HG02759 (cell line): ENCODE measurements at regions not wholly inside any gene's neighbourhood (a gene's known extent, or its start where the extent isn't known, plus 50 kb on each side); places are given as distances from the start of the nearest gene placed in this dataset.

Source experiments
- ATAC-seq: cut with Tn5 transposase; IDR thresholded peaks from one replicate; pipeline ENCODE4 v1.9.1; 2021; ENCODE audit warnings: mild to moderate bottlenecking, moderate library complexity; ENCODE audit not compliant: unreplicated experiment

DNA sequence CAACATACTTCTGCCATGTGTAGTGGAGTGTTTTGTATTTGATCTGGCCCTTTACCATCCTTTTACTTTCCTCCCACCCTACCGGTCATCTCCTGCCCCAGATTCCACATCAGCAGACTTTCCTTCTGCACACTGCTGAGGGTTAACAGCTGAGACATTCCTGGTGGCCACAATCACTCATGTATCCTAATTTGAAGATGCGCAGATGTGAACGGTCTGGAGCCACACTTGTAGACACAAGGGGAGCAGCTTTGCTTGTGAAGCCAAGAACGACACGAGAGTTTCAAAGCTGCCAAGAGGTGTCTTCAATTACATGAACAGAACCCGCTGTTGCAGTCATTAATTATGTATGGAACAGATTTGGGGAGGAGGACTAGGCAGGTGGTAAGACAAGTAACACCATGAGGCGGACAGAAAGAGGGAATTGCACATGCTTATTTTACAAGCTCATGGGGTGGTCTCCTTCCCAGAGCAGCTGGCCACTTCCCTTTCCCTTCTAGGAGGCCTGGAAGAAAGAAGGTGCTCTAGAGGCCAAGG lies 260.7 kb upstream of the KLHL29 start:
- no peak for ATAC-seq

- no peak for ATAC-seq
Observed at GRCh38 chr2:23127465-23127864, 257.5 kb upstream of the KLHL29 start.

- ATAC-seq = no peak
Observed at GRCh38 chr2:23128684-23129292, 256.2 kb upstream of the KLHL29 start.

DNA sequence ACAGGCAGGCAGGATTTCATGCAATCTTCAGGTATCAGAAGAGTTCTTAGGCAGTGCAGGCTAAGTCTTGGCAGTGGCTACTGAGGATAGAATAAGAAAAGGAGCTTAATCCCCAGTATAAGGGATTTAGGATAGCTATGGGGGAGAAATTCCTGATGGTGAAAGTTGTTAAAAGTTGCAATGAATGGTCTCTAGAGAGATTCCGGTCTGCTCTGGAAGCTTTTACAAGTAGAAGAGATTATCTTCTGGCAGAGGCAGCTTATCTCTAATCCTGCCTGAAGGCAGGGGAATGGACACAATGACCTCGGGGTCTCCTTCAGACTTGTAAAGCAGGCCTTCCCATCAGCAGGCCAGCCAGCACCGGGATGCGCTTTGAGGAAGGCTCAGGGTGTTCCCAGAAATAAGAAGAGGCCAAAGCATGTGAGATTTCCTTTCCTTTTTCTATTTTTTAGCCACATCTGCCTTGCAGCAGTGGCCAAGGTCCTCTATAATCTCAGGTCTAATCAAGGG lies 253.9 kb upstream of the KLHL29 start:
- ATAC-seq = no peak

DNA sequence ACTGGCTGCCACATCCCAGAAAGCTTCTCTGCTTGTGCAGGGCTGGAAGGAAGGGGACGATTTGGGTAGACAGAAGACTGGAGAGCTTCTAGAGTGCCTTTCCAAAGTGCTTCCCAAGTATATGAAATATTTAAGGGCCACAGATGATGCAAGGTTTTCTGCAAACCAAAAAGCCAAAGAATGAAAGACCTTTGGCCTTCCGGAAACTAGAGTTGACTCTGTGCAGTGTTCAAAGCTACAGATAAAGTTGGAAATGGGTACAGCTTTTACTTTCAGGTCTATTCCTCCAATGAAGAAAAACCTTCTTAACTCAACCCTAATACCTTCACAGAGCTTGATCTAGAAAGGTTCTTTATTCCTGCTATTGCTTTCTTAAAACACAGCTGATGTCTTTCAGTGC lies 253.0 kb upstream of the KLHL29 start:
- ATAC-seq = no peak

- ATAC-seq = no peak
Observed at GRCh38 chr2:23132823-23133595, 252.0 kb upstream of the KLHL29 start.

DNA sequence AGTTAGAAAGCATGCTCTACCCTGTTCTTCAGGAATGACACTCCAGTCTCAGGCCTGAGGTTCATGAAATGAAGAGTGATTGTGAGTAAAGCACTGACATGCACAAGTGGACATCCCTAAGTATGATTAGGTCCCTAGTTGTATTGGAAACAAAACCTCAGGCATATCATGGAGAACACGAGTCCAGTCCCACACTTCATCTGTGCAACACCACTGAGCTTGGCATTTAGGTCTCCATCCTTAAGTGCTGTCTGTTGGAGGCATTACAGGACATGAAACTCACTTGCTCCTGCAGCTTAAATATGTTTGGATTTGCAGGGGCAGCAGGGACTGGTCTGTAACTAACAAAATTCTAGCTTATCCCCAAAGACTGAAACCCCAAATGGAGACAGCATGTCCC lies 250.3 kb upstream of the KLHL29 start:
- ATAC-seq = no peak

DNA sequence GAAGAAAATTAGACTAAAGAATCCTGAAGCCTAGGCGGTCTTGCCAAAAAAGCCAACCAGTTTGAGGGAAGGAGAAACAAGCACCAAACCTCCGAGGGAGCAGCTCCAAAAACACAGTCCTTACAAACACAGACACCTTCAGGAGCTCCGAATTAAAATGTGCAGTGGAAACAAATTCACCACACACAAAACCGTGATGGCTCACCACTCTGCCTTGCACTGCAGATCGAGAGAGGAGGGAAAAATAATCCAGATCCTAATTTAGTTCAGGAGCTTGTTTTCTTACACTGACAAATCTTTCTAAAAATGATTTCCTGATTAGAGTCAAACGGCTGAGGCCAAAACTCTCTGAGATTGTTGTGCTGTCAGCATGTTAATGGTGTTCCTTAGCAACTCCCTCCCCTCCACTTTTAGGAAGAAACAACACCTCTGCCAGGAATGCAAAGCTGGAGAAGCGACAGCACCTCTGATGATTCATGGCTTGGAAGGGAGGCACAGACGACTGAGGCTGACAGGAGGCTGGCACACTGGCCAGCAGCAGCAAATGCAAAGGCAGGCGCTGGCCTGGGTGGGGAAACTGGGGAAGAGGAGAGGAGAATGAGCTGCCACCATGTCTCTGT lies 249.4 kb upstream of the KLHL29 start:
- ATAC-seq = no peak

- no peak for ATAC-seq
Observed at GRCh38 chr2:23137166-23137565, 247.8 kb upstream of the KLHL29 start.

DNA sequence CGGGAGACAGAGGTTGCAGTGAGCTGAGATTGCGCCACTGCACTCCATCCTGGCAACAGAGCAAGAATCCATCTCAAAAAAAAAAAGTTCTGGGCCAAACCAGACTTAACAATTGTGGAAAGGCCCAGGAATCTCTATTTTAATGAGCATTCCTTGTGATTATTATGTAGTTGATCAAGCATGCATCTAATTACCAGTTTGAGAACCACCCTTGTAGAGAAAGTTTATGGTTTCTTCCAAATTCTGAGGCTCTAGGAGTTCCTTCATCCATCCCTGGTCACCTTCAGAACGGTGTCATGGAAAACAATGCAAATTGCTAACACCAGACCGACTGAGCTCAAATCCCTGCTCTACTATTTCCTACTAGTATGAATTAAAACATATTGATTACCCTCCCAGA lies 246.3 kb upstream of the KLHL29 start:
- no peak for ATAC-seq

GRCh38 chr2:23145460-23145859 lies 239.5 kb upstream of the KLHL29 start:
- no peak for ATAC-seq

DNA sequence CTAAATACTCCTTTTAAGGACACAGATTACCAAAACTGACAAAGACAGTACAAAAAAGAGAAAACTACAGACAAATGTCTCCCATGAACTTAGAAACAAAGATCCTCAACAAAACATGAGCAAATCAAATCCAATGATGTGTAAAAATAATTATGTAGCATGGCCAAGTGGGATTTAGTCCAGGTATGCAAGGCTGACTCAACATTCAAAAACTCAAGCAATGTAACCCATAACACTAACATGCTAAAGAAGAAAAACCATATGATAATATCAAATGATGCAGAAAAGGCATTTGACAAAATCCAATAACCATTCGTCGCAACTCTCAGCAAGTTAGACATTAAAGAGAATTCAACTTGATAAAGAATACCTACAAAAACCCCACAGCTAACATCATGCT lies 239.0 kb upstream of the KLHL29 start:
- no peak for ATAC-seq

- ATAC-seq = no peak
Observed at GRCh38 chr2:23148342-23148741, 236.6 kb upstream of the KLHL29 start.

- ATAC-seq = no peak
Observed at GRCh38 chr2:23149777-23150176, 235.2 kb upstream of the KLHL29 start.

DNA sequence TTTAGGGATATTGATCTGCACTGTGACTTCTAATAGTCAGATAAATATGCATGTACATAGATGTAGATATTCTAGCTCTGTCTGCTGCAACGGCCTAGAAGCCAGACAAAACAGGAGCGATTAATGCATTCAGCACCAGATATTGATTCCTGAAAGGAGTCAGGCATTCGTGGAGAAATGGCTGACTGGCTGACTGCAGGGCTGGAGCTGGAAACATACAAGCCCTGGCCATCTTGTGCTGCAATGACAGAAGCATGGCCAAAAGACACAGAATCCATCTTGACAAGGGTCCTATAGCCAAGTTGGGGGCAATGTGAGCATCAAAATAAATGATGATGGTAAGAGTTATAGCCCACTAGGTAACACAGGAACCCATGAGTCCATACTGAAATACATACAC lies 231.5 kb upstream of the KLHL29 start:
- ATAC-seq = no peak

DNA sequence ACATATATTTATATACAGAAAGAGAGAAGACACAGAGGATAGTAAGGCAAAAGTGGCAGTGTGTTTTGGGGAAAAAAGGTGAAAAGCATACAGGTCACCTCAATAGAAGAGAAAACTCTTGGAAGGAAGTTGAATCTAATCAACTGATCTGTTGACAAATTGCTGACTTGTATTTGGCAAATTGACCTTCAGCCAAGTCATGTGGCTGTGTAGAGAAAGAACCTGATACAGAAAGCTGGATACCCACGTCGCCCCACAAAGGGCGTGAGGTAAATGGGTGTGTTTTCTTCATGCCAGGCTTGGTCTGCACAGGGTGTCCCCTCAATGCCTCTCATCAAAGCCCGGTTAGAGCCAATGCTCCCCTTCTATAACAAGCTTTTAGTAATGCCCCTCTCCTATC lies 230.0 kb upstream of the KLHL29 start:
- no peak for ATAC-seq

GRCh38 chr2:23157812-23158211 lies 227.2 kb upstream of the KLHL29 start:
- ATAC-seq = no peak

DNA sequence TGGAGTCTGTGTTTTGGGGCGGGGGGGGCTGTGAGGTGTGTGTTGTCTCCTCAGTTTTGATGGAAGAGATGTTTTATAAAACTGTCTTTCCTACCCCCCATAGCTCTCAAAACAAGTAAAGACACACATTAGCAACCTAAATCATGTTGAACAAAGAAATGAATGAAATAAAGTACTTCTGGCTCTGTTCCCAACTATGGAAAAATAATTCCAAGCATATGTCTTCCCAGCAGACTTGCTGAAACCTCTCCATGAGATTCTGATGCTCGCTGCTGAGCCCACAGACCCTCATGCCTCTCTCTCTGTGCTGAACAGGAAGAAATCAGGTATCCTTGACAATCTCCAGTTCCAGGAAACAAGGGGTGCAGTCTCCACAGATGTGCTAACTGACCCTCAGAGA lies 226.7 kb upstream of the KLHL29 start:
- ATAC-seq = no peak

- no peak for ATAC-seq
Observed at GRCh38 chr2:23159746-23160405, 225.1 kb upstream of the KLHL29 start.

DNA sequence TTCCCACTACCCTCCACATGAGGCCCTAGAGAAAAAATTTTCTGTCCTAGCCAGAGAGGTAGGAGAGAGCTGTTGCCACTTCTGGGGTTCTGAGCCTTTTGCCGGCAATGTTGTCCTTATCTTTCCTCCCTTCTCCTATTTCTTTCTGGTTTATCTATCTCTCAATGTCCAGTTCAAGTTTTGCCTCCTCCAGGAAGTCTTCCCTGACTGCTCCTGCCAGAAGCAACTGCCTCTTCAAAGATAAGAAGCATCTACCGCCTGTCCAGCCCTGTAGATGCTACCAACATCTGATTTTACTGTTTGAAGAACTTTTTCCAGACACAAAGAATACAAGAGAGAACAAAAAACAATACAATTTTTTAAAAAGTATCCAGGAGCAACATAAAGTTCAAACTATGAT lies 220.8 kb upstream of the KLHL29 start:
- ATAC-seq = no peak

DNA sequence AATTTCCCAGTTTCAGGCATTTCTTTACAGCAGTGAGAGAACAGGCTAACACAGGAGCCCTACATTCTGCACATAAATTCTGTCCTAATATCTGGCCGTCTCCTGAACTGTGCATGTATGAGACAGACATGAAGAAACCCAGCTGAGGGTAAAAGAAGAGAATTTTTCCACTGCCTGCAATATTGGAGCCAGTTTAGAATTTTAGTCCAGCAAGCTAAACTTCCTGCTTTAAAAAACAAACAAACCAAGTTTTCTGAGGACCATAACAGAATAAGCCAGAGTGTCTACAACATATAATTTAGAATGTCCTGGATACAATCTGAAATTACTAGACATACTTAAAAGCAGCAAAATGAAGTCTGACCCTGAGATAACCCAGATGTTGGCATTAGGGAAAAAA lies 215.1 kb upstream of the KLHL29 start:
- no peak for ATAC-seq
